HG02642 (cell line): ENCODE measurements at regions not wholly inside any gene's neighbourhood (a gene's known extent, or its start where the extent isn't known, plus 50 kb on each side); places are given as distances from the start of the nearest gene placed in this dataset.

Experiments used
- ATAC-seq: cut with Tn5 transposase; IDR thresholded peaks from one replicate; pipeline ENCODE4 v1.9.1; 2021; ENCODE audit warnings: mild to moderate bottlenecking; ENCODE audit not compliant: unreplicated experiment, poor library complexity

DNA sequence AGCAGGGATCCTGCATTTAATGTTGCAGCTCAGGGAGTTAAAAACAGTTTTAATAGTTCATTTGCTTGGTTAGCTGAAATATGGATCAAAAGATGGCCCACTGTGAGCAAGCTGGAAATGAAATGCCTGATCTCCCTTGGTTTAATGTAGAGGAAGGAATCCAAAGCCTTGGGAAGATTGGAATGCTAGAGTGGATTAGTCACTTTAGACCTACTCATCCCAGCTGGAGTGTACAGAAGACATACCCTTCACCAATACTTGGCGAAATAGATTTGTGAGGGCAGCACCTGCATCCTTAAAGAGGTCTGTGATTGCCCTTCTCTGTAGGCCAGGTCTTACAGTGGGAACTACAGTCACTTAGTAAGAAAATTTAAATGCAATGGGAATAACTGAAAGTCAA, 58.0 kb upstream of the KRAS start:
- no peak for ATAC-seq

DNA sequence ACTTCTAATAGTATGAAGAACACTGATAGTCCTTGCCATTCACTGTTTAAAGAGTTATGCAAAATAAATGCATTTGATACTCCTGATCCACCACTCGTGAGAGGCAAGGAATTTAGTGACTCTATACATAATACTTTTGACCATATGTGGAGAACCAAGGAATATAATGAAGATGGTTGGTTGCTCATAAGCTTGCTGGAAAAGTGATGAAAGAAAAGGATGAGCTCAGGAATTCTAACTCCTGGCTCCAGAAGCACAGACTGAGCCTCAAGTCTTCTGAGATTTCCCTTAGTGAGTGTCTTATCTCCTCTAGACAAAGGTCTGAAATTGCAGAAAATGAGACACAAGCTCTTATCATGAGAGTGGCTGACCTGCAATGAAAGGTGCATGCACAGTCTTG, 57.1 kb upstream of the KRAS start:
- no peak for ATAC-seq

DNA sequence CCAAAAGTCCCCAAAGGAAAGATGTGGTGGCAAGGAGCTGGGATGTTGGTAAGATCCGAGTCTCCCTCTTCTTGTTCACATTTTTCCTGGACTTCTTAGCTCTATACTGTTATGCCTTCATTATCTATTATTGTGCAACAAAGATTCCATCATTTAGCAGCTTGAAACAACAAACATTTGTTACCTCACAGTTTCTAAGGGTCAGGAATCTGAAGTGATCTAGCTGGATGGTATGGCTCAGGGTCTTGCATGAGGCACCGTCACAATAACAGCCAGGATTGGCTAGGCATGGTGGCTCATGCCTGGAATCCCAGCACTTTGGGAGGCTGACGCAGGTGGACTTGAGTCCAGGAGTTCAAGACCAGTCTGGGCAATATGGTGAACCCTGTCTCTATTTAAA, 51.1 kb upstream of the KRAS start:
- ATAC-seq, result no peak
